ENCODE measurements at regions not wholly inside any gene's neighbourhood (a gene's known extent, or its start where the extent isn't known, plus 50 kb on each side); places are given as distances from the start of the nearest gene placed in this dataset.

- DNase-seq, result no peak
- in situ Hi-C loops (cut with MboI; ENCODE audit: low pct_unique_long_range_greater_than_20kb, low sequenced_read_pairs), result no loop called here
Observed at GRCh38 chr2:160701822-160702221, 208.2 kb upstream of the RBMS1 start.

DNA sequence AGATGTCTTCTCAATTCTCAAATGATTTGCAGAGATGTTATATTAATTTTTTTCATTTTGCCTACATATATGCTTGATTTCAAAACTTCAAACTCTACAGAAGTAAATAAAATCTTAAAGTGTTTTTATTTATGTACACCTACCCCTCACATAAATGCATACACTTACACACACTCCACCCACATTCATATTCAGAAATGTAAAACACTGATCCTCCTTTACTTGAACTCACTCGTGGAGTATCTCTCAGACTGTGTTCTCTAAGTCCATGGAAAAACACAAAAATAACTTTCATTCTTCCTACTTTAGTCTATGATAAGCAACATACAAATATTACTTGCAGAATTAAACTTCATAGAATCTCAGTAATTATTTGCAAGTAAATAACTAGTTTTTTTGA lies 209.1 kb upstream of the RBMS1 start:
- DNase-seq, result no peak
- in situ Hi-C loops (cut with MboI; ENCODE audit: low pct_unique_long_range_greater_than_20kb, low sequenced_read_pairs), result no loop called here

DNA sequence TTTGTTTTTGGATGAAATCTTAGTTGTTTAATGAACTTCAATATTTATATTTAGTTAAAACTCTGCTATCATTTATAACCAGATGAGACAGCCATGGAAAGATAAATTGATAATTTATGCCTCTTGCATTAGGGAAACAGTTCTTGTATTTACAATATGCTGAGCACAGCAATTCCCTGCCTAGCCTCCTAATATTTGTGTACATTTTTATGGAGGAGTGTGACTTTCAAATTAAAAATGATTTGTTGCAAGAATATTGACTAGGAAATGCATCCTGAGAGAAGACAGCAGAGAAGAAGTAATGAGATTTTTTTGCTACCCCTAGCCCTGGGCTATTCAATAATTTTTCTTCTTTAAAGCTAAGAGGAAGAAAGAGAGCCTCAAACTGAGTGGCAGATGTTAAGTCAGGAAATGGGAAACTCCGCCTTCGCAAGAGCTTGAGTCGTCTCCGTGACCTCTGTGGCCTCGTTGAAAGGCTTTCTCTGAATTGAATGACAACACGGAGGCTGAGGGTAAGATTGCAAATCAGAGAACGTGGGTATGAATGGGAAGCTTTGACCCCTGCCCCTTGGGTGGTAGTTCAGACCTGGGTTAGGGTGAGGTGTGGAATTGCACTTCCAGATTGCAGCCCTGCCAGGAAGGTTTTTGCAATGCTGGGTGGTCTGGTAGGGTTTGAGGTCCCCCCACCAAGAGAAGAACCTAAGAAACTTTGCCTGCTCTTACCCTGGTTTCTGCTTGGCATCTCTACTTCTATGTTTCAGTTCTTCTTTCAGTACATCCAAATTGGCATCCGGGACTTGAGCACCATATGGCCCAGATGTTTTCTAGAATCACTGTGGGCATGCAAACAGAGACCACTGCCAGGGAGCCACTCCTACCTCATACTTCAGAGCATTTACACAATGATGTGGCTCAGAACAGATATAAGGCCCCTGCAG lies 210.3 kb upstream of the RBMS1 start:
- in situ Hi-C loops (cut with MboI; ENCODE audit: low pct_unique_long_range_greater_than_20kb, low sequenced_read_pairs), result no loop called here
- peak; percentile 45 for DNase-seq

GRCh38 chr2:160715428-160715827 lies 221.8 kb upstream of the RBMS1 start:
- in situ Hi-C loops (cut with MboI; ENCODE audit: low pct_unique_long_range_greater_than_20kb, low sequenced_read_pairs), result no loop called here
- no peak for DNase-seq

DNA sequence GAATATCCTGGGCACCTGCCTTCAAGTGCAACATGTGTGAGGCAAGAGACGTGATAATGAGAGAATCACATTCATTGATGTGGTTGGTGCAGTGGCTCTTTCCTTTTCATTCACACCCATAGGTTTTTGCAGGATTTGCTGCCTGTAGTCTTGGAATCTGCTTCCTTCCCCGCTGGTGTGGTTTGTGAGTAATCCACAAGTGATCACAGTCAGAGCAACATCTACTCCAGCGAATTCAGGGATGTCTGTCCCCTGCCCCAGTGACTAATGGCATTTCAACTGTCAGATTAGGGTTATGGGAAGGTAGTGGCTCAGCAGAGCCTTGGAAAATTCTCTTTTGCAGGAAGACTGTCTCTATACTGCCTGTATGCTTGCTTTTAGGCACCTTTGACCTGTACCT lies 225.5 kb upstream of the RBMS1 start:
- in situ Hi-C loops (cut with MboI; ENCODE audit: low pct_unique_long_range_greater_than_20kb, low sequenced_read_pairs), result no loop called here
- no peak for DNase-seq

DNA sequence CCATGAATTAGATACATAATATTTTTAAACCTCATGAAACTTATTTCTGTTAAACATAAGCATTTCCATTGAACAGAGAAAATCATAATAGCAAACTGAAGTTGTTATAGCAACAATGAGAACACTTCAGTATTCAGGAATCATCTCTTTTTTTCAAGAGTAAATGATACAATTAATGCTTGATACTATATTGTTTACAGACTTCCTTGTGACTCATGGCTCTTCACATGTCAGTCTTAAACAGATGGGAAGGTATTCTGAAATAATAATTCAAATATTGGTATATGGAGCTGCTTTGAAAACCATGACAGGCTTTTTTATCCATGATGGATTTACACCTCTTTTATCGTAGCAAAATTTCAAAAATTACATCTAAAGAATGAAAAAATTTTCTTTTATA lies 226.5 kb upstream of the RBMS1 start:
- no peak for DNase-seq
- in situ Hi-C loops (cut with MboI; ENCODE audit: low pct_unique_long_range_greater_than_20kb, low sequenced_read_pairs), result no loop called here

DNA sequence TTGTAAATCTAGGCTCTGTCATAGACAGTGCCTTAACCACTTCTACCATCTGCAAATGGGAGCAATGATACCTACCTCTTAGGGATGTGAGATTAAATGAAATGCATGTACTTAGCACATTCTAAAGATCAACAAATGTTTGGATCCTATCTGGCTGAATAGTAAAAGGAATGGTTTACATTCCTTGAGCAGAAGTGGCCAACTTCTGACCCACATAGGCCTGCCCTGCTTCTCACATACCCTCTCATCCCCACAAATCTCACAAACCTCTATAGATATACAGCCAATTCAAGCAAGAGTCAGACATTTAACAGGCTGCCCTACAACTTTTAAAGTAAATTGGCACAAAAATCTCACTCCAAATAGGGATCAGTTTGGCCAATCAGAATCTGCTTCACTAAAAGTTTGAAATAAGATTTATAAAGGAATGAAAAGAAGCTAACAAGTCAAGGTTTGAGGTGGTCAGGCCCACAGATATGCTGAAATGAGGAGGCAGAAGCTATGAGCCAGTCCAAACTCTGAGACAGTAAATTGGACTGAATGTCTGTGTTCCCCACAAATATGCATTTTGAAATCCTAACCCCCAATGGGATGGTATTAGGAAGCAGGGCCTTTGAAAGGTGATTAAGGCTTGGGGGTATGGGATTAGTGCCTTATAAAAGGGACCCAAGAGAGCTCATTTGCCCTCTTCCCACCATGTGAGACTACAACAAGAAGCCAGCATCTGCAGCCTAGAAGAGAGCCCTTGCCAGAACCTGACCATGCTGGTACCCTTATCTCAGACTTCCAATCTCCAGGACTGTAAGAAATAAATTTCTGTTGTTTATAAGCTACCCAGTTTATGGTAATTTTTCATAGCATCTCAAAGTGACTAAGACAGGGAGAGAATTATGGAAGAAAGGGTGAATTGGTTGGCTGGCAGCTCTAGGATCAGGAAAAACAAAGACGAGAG lies 227.8 kb upstream of the RBMS1 start:
- DNase-seq, result no peak
- in situ Hi-C loops (cut with MboI; ENCODE audit: low pct_unique_long_range_greater_than_20kb, low sequenced_read_pairs), result no loop called here

GRCh38 chr2:160726046-160726445 lies 232.4 kb upstream of the RBMS1 start:
- DNase-seq, result no peak
- in situ Hi-C loops (cut with MboI; ENCODE audit: low pct_unique_long_range_greater_than_20kb, low sequenced_read_pairs), result no loop called here

GRCh38 chr2:160730296-160730995 lies 236.8 kb upstream of the RBMS1 start:
- in situ Hi-C loops (cut with MboI; ENCODE audit: low pct_unique_long_range_greater_than_20kb, low sequenced_read_pairs), result no loop called here
- no peak for DNase-seq

GRCh38 chr2:160731415-160731814 lies 237.8 kb upstream of the RBMS1 start:
- no peak for DNase-seq
- in situ Hi-C loops (cut with MboI; ENCODE audit: low pct_unique_long_range_greater_than_20kb, low sequenced_read_pairs), result no loop called here

- in situ Hi-C loops (cut with MboI; ENCODE audit: low pct_unique_long_range_greater_than_20kb, low sequenced_read_pairs), result no loop called here
- DNase-seq, result no peak
Observed at GRCh38 chr2:160731856-160732255, 238.2 kb upstream of the RBMS1 start.

GRCh38 chr2:160735696-160736095 lies 242.1 kb upstream of the RBMS1 start:
- DNase-seq, result no peak
- in situ Hi-C loops (cut with MboI; ENCODE audit: low pct_unique_long_range_greater_than_20kb, low sequenced_read_pairs), result no loop called here

- in situ Hi-C loops (cut with MboI; ENCODE audit: low pct_unique_long_range_greater_than_20kb, low sequenced_read_pairs), result no loop called here
- DNase-seq, result no peak
Observed at GRCh38 chr2:160736148-160737028, 242.8 kb upstream of the RBMS1 start.

DNA sequence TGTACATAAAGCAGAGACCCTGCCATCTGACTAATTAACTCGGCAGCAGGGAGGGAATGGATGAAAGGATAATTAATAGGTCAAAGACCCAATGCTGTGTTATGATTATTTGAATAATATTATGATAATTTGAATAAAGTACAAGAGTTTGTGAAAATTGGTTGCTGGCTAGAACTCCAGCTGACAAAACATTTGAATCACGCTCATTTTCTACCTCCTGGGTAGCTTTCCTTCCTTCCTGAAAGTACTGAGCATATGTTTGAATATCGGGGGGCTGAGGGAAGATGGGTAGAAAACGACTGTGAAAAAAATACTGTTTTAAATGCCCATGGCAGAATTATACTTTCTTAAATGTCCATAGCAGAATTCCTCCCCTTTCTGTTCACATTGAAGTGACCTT lies 243.6 kb upstream of the RBMS1 start:
- in situ Hi-C loops (cut with MboI; ENCODE audit: low pct_unique_long_range_greater_than_20kb, low sequenced_read_pairs), result no loop called here
- no peak for DNase-seq

DNA sequence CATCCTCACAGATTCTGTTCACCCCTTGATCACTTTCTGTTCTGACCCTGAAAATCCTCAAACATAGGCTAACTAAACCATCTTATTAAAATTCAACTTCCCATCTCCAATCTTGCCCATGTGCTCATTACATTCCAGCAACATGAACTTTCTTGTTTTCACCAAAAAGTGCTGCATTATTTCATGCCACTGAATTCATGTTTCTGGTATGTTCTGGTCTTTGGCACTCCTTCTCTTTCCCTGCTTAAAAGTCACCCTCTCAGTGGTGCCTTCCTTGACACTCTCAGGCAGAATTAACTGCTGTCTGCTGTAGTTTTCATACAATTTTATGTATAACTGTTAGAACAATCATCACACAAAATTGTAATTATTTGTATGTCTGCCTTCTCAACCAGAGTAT lies 247.7 kb upstream of the RBMS1 start:
- in situ Hi-C loops (cut with MboI; ENCODE audit: low pct_unique_long_range_greater_than_20kb, low sequenced_read_pairs), result no loop called here
- no peak for DNase-seq

- in situ Hi-C loops (cut with MboI; ENCODE audit: low pct_unique_long_range_greater_than_20kb, low sequenced_read_pairs), result no loop called here
- DNase-seq, result no peak
Observed at GRCh38 chr2:160741815-160742214, 248.2 kb upstream of the RBMS1 start.

DNA sequence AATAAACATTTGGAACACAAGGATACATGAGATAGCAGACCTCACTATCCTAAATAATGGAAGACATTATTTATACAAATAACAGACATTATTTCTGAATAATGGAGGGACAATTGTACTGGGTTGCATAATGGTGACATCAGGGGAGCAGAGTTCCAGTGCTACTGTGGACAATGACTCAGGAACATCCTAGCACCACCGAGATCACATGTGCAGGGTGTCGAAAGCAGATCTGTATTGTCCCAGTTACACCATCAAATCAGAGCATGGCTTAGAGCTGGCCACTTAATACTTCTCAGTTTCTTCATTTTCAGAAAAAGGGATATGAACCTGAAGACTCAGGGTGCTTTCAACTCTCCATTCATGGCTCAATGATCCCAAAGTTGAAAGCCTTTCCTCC lies 249.1 kb upstream of the RBMS1 start:
- no peak for DNase-seq
- in situ Hi-C loops (cut with MboI; ENCODE audit: low pct_unique_long_range_greater_than_20kb, low sequenced_read_pairs), result no loop called here

GRCh38 chr2:160747501-160748170 lies 254.0 kb upstream of the RBMS1 start:
- in situ Hi-C loops (cut with MboI; ENCODE audit: low pct_unique_long_range_greater_than_20kb, low sequenced_read_pairs), result no loop called here
- no peak for DNase-seq
